Erythroblast (primary cell): ENCODE measurements at regions not wholly inside any gene's neighbourhood (a gene's known extent, or its start where the extent isn't known, plus 50 kb on each side); places are given as distances from the start of the nearest gene placed in this dataset.

Source experiments
- GATA1 ChIP-seq: IDR thresholded peaks from 2 replicates; pipeline ENCODE4 v1.6.1; 2011; ENCODE audit warnings: low read depth, mild to moderate bottlenecking, control low read depth, low read length, moderate library complexity
- POLR2A ChIP-seq: IDR thresholded peaks from 2 replicates; pipeline ENCODE4 v1.6.1; 2011; ENCODE audit warnings: mild to moderate bottlenecking, low read length

GRCh38 chr9:89254058-89254772 is 56.8 kb upstream of the CKS2 start:
- TF ChIP-seq POLR2A: no peak
- TF ChIP-seq GATA1: no peak
